Posterior vena cava (tissue), 2 donors: ENCODE measurements at regions not wholly inside any gene's neighbourhood (a gene's known extent, or its start where the extent isn't known, plus 50 kb on each side); places are given as distances from the start of the nearest gene placed in this dataset.
"Not testable (repeated sequence)": the region's sequence is repeated elsewhere in the genome, so short reads cannot be mapped to it uniquely, and the experiment has no call there.

Experiments
- DNase-seq: peaks from one replicate; pipeline ENCODE4 v3.0.0-alpha.2; 2020; ENCODE audit warnings: low spot score
- intact Hi-C, 2 donors: fragments of 100-400 bp; cut with DNase I; formaldehyde crosslinking; loops; one replicate each; pipeline versions ENCODE4 v1.14.1 to v1.14.2; 2022 to 2023
- donor health status: DM: yes; HTN: yes; CAD: no.
- donor health status: DM: yes; HTN: yes; CAD: no.

GRCh38 chr7:48806731-48807130 lies 117.6 kb upstream of the CDC14C start:
- no peak for DNase-seq
- intact Hi-C loops = no loop called here

DNA sequence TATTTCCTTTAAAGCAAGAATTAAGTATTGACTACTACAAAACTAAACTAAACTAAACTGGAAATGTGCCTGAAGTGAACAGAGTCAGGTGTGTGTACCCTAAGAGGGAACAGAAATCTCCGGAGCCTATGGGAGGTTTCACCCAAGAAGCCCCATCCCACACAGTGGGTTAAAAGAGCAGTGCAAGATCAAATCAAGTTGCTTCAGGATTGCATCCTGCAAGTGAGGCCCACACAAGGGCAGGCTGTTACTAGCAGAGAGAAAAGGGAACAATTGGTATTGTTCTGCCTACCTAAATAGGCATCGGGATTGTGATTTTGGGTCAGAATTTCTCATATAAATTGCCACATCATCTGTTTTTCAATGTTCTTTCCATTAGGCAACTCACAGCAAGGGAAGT lies 113.3 kb upstream of the CDC14C start:
- no peak for DNase-seq
- intact Hi-C loops = no loop called here

DNA sequence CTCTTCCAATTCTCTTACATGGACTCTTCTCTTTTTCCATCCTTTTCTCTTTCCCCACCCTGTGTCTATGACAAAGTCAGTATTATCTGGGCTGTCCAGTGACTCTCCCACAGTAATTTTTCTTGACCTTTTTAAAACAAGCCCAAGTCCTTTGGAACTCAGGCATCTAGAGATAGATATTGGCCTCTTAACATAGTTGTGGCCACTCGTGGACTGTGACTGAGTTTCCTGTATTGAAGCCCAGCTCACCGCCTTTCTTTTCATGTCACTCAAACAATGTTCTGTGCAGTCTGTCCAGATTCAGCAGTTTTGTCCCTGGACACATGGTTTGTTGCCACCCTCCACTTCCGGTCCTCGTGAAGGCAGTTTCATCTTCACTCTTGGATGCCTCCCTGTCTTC lies 110.9 kb upstream of the CDC14C start:
- intact Hi-C loops = no loop called here
- no peak for DNase-seq

- no peak for DNase-seq
- intact Hi-C loops = no loop called here
Measured at GRCh38 chr7:48822138-48822537, 102.2 kb upstream of the CDC14C start.

- no peak for DNase-seq
- intact Hi-C loops = no loop called here
Measured at GRCh38 chr7:48832303-48832845, 92.0 kb upstream of the CDC14C start.

- intact Hi-C loops = no loop called here
- DNase-seq = no peak
Measured at GRCh38 chr7:48837266-48837665, 87.1 kb upstream of the CDC14C start.

GRCh38 chr7:48839108-48839507 lies 85.2 kb upstream of the CDC14C start:
- no peak for DNase-seq
- intact Hi-C loops = no loop called here

DNA sequence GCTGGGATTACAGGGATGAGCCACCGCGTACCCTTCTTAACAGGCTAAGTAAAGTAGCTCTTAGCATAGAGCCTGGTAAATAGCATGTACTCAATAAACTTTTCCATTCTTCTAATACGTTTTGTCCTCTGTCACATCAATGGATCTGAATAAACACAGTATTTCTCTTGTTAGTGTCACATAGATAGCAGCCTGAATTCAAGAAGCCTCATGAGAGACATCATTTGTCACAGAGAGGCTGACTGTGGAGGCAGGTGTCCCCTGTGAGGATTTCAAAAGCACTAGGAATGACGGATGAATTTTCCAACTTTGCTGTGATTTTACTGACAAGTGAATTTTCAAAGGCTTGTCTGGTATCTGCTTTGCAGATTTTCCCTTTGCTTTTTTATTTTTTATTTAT lies 82.6 kb upstream of the CDC14C start:
- intact Hi-C loops = no loop called here
- no peak for DNase-seq

GRCh38 chr7:48847917-48848316 lies 76.4 kb upstream of the CDC14C start:
- intact Hi-C loops = no loop called here
- DNase-seq = no peak

GRCh38 chr7:48860447-48860846 lies 63.9 kb upstream of the CDC14C start:
- DNase-seq, intact Hi-C loops: not testable (repeated sequence)

DNA sequence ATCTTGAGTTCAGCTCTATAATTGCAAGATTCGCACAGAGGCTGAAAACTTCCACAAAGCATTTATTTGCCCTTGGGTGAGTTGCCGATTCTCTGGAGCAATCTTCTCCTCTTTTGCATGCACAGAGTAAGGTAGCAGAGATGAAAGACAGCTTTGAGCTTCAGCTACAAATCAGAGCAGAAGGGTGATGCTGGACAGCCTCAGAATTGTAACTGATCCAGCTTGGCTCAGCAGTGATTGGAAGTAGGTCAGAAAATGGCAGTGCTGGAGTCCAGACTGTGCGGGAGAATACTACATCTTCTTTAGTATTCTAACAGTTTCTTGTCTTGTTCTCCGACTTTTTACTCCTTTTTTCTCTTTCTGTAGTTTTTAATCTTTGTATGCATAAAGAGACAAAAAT lies 55.4 kb upstream of the CDC14C start:
- intact Hi-C loops = no loop called here
- DNase-seq = no peak

- intact Hi-C loops = no loop called here
- no peak for DNase-seq
Measured at GRCh38 chr7:48872548-48872947, 51.8 kb upstream of the CDC14C start.
